ENCODE measurements at regions not wholly inside any gene's neighbourhood (a gene's known extent, or its start where the extent isn't known, plus 50 kb on each side); places are given as distances from the start of the nearest gene placed in this dataset.
"Not testable (repeated sequence)": the region's sequence is repeated elsewhere in the genome, so short reads cannot be mapped to it uniquely, and the experiment has no call there.

GRCh38 chr2:89325894-89326293 is 634.4 kb downstream of the RPIA start:
- H3K4me1 Mint-ChIP-seq; H3K36me3 Mint-ChIP-seq; H3K4me3 Mint-ChIP-seq; H3K27ac Mint-ChIP-seq; DNase-seq (ENCODE audit: low spot score in 2 of 2); H3K9me3 Mint-ChIP-seq; ATAC-seq (ENCODE audit: low read depth); H3K27me3 Mint-ChIP-seq: not testable (repeated sequence)

- H3K4me3 Mint-ChIP-seq: peak overlapping the region; percentile 16
- peak; percentile 59 for ATAC-seq (ENCODE audit: low read depth)
- not testable (repeated sequence) for H3K27ac Mint-ChIP-seq, H3K4me1 Mint-ChIP-seq, H3K27me3 Mint-ChIP-seq, H3K9me3 Mint-ChIP-seq, H3K36me3 Mint-ChIP-seq
- peak in 1 of 2 donors; percentile 7 for DNase-seq (ENCODE audit: low spot score in 2 of 2)
Observed at GRCh38 chr2:89326455-89326854, 635.0 kb downstream of the RPIA start.

- not testable (repeated sequence) for H3K36me3 Mint-ChIP-seq; H3K27ac Mint-ChIP-seq; H3K9me3 Mint-ChIP-seq; H3K4me1 Mint-ChIP-seq; H3K4me3 Mint-ChIP-seq; H3K27me3 Mint-ChIP-seq; ATAC-seq (ENCODE audit: low read depth); DNase-seq (ENCODE audit: low spot score in 2 of 2)
Observed at GRCh38 chr2:89328790-89329189, 637.3 kb downstream of the RPIA start.

Data from memory B cell (primary cell).